ENCODE measurements at regions not wholly inside any gene's neighbourhood (a gene's known extent, or its start where the extent isn't known, plus 50 kb on each side); places are given as distances from the start of the nearest gene placed in this dataset.

DNA sequence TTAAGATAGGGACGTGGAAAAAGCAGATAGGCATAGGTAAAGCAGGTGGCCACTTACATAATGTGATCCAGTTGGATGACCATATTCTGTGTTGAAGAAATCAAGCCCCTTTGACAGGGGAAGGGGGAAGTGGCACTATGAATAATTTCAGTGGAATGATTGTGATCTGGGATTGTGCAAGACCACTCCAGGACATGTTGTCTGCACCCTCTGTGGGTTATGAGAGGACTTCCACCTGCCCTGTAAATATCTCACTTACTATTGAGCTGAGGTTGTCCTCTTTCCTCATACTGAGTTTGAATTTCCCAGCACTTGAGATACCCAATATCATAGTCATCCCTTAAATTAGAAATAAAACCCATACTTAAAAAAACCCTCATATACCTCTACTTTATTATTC lies 220.7 kb downstream of the IRS1 start:
- Histone ChIP-seq H3K4me3 (replicated peaks; ENCODE audit: low read depth, low read length) (no peak overlapping the region), H3K27me3 (replicated peaks; ENCODE audit: control insufficient read depth, insufficient read depth, low read length) (no peaks in the 10 kb centered on the region), H3K36me3 (ENCODE audit: control insufficient read depth, insufficient read depth, low read length) (no peaks in the 10 kb centered on the region)
- TF ChIP-seq CTCF (IDR thresholded peaks at IDR 0.05; ENCODE audit: insufficient read depth, low read length, poor library complexity, severe bottlenecking), result no peak
- no peak for DNase-seq (ENCODE audit: extremely low read depth, insufficient read length)

DNA sequence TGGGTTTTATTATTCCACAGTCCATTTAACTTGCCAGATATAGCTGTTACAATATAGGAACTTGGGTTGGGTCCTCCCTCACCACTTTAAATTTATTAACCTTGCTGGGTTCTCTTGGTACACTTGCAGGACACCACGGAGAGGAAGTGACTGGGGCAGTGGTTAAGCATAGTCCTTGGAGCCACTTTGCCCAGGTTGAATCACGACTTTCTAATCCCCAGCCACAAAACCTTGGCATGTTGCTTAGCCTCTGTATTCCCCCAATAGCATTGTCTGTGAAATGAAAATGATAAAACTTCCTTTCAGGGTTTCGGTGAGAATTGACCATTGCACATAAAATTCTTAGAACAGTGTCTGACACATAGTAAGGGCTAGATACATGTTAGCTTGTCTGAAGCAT lies 221.2 kb downstream of the IRS1 start:
- no peak overlapping the region for H3K4me3 ChIP-seq (replicated peaks; ENCODE audit: low read depth, low read length)
- DNase-seq (ENCODE audit: extremely low read depth, insufficient read length), result no peak

DNA sequence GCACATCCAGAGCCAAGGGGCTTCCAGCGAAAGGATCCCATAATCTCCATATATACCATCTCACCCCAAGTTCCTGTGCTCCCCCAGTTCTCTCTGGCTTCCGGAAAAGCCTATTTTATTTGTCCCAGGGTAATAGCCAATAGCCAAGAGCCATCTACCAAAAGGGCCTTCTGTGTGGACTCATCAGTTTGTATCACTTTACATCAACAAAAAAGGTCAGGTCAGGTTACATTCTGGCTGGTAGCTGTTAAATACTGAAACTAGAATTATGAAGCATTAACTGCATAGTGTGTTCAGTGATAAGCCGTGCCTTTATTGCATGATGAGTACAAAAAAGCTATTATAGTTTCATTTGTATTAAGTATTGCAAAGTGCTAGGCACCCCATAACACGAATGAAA lies 223.7 kb downstream of the IRS1 start:
- DNase-seq (ENCODE audit: extremely low read depth, insufficient read length), result no peak

More for the DNA sequence above, 221.2 kb downstream of the IRS1 start:
- no peak for TF ChIP-seq CTCF (IDR thresholded peaks at IDR 0.05; ENCODE audit: insufficient read depth, low read length, poor library complexity, severe bottlenecking)
- Histone ChIP-seq H3K27me3 (replicated peaks; ENCODE audit: control insufficient read depth, insufficient read depth, low read length) (no peaks in the 10 kb centered on the region), H3K36me3 (ENCODE audit: control insufficient read depth, insufficient read depth, low read length) (no peaks in the 10 kb centered on the region)

DNA sequence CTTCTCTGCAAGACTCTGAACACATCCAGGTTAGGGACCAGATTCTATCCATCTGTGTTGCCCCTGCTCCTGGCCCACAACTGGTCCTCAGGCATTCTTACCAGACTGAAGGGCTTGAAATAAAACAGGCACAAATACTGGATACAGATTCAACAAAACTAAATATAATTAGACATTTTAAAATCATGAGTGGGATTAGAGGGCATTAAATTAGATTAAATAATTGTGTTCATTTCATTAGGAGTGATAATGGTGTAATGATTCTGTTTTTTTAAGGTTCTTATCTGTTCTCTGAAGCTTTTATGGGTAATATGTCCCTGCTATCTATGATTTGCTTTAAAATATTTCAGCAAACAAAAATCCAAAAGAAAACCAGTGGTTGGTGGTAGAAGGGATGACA lies 226.5 kb downstream of the IRS1 start:
- no peaks in the 10 kb centered on the region for H3K36me3 ChIP-seq (ENCODE audit: control insufficient read depth, insufficient read depth, low read length)
- no peak for DNase-seq (ENCODE audit: extremely low read depth, insufficient read length)
- no peak overlapping the region for H3K4me3 ChIP-seq (replicated peaks; ENCODE audit: low read depth, low read length)
- H3K27me3 ChIP-seq (replicated peaks; ENCODE audit: control insufficient read depth, insufficient read depth, low read length), result no peaks in the 10 kb centered on the region
- no peak for TF ChIP-seq CTCF (IDR thresholded peaks at IDR 0.05; ENCODE audit: insufficient read depth, low read length, poor library complexity, severe bottlenecking)

More for the DNA sequence above, 223.7 kb downstream of the IRS1 start:
- Histone ChIP-seq H3K27me3 (replicated peaks; ENCODE audit: control insufficient read depth, insufficient read depth, low read length) (no peaks in the 10 kb centered on the region), H3K36me3 (ENCODE audit: control insufficient read depth, insufficient read depth, low read length) (no peaks in the 10 kb centered on the region), H3K4me3 (replicated peaks; ENCODE audit: low read depth, low read length) (no peak overlapping the region)
- no peak for TF ChIP-seq CTCF (IDR thresholded peaks at IDR 0.05; ENCODE audit: insufficient read depth, low read length, poor library complexity, severe bottlenecking)

- TF ChIP-seq CTCF (IDR thresholded peaks at IDR 0.05; ENCODE audit: insufficient read depth, low read length, poor library complexity, severe bottlenecking), result no peak
- Histone ChIP-seq H3K36me3 (ENCODE audit: control insufficient read depth, insufficient read depth, low read length) (no peaks in the 10 kb centered on the region), H3K4me3 (replicated peaks; ENCODE audit: low read depth, low read length) (no peak overlapping the region), H3K27me3 (replicated peaks; ENCODE audit: control insufficient read depth, insufficient read depth, low read length) (no peaks in the 10 kb centered on the region)
- no peak for DNase-seq (ENCODE audit: extremely low read depth, insufficient read length)
These were observed 235.0 kb downstream of the IRS1 start for GRCh38 chr2:226564667-226565066.

DNA sequence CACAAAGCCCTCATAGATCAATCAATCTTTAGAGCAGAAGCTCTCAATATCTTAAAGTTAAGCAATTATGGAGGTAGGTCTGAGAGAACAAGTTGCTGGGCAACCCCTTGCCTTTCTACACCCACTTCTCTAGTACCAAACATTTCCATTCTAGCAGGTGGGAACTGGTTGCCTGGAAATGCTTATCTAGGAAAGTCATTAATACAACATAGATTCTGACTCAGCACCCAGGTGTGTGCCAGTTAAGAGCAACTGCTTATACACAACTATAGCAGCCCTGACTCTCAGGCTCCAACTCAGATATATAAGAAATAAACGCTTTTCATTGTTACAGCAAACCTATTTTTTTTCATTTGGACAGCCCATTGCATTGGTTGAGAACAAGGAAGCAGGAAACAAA lies 237.7 kb downstream of the IRS1 start:
- TF ChIP-seq CTCF (IDR thresholded peaks at IDR 0.05; ENCODE audit: insufficient read depth, low read length, poor library complexity, severe bottlenecking), result no peak
- H3K27me3 ChIP-seq (replicated peaks; ENCODE audit: control insufficient read depth, insufficient read depth, low read length), result no peaks in the 10 kb centered on the region
- no peaks in the 10 kb centered on the region for H3K36me3 ChIP-seq (ENCODE audit: control insufficient read depth, insufficient read depth, low read length)
- DNase-seq (ENCODE audit: extremely low read depth, insufficient read length), result no peak
- H3K4me3 ChIP-seq (replicated peaks; ENCODE audit: low read depth, low read length), result no peak overlapping the region

Measured in GM06990 (cell line).